OCI-LY7 (cell line): ENCODE measurements at regions not wholly inside any gene's neighbourhood (a gene's known extent, or its start where the extent isn't known, plus 50 kb on each side); places are given as distances from the start of the nearest gene placed in this dataset.

Experiments
- BruUV-seq: library from RNA; stranded (reverse); fragments of 400-500 nt; replicated peaks from 2 replicates; lab custom pipeline; 2021; lab: Mats Ljungman, UMichigan
- CTCF ChIA-PET: fragments of 300-600 bp; sonication (Branson Sonifier 250); formaldehyde crosslinking; loops from one replicate; lab custom pipeline; 2022; ENCODE audit warnings: antibody characterized with exemption; ENCODE audit not compliant: unreplicated experiment; lab: Charles Lee
- POLR2A ChIA-PET: fragments of 300-600 bp; sonication (Branson Sonifier 250); formaldehyde crosslinking; loops from one replicate; lab custom pipeline; 2022; ENCODE audit warnings: antibody characterized with exemption; lab: Charles Lee
- DNase-seq: peaks from one replicate; pipeline ENCODE4 v3.0.0-alpha.2; 2015; ENCODE audit warnings: low spot score
- H2AFZ ChIP-seq: fragments of 200-600 bp; sonication (generic), shearing (Covaris generic); 2 replicates; pipeline ENCODE4 v1.6.1; 2014; ENCODE audit warnings: mild to moderate bottlenecking, antibody characterized with exemption, low read length, moderate library complexity
- H3K27ac ChIP-seq: fragments of 200-600 bp; sonication (generic); 2 replicates; pipeline ENCODE4 v1.5.1; 2014; ENCODE audit warnings: mixed run types, low read depth, mild to moderate bottlenecking, moderate library complexity, low read length, inconsistent platforms; ENCODE audit not compliant: poor library complexity, severe bottlenecking
- H3K36me3 ChIP-seq: fragments of 200-600 bp; sonication (generic); 2 replicates; pipeline ENCODE4 v1.6.1; 2014; ENCODE audit warnings: mild to moderate bottlenecking, antibody characterized with exemption, low read length, moderate library complexity, mixed read lengths; ENCODE audit not compliant: insufficient read depth
- H3K4me1 ChIP-seq: fragments of 200-600 bp; sonication (generic); 2 replicates; pipeline ENCODE4 v1.5.1; 2014; ENCODE audit warnings: mild to moderate bottlenecking, low read length; ENCODE audit not compliant: insufficient read depth, poor library complexity, severe bottlenecking
- H3K4me2 ChIP-seq: fragments of 200-600 bp; sonication (generic); 2 replicates; pipeline ENCODE4 v1.6.1; 2014; ENCODE audit warnings: mild to moderate bottlenecking, low read length
- H3K4me3 ChIP-seq: fragments of 200-600 bp; sonication (generic); 2 replicates; pipeline ENCODE4 v1.5.1; 2014; ENCODE audit warnings: mild to moderate bottlenecking, low read depth, low read length; ENCODE audit not compliant: poor library complexity, severe bottlenecking
- H3K79me2 ChIP-seq: fragments of 200-600 bp; sonication (generic); 2 replicates; pipeline ENCODE4 v1.6.1; 2016; ENCODE audit warnings: low read depth, mild to moderate bottlenecking, low read length, moderate library complexity, mixed read lengths; ENCODE audit not compliant: insufficient read depth
- H3K9me2 ChIP-seq: fragments of 200-600 bp; sonication (generic); 2 replicates; pipeline ENCODE4 v1.6.1; 2016; ENCODE audit warnings: mild to moderate bottlenecking, low read length, mixed read lengths; ENCODE audit not compliant: insufficient read depth
- H3K9me3 ChIP-seq: fragments of 200-600 bp; sonication (generic); 2 replicates; pipeline ENCODE4 v1.6.1; 2014; ENCODE audit warnings: mild to moderate bottlenecking, mixed run types, low read length, mixed read lengths
- H4K20me1 ChIP-seq: fragments of 200-600 bp; sonication (generic); 2 replicates; pipeline ENCODE4 v1.6.1; 2014; ENCODE audit warnings: mild to moderate bottlenecking, antibody characterized with exemption, low read length, moderate library complexity, mixed read lengths; ENCODE audit not compliant: insufficient read depth
- EZH2phosphoT487 ChIP-seq: fragments of 200-600 bp; sonication (generic); IDR thresholded peaks from 2 replicates; pipeline ENCODE4 v1.6.1; 2018; ENCODE audit warnings: low read depth, borderline replicate concordance, mild to moderate bottlenecking, mixed run types, antibody characterized with exemption, low read length, moderate library complexity, mixed read lengths
- intact Hi-C: fragments of 100-400 bp; cut with micrococcal nuclease; formaldehyde crosslinking; loops from one replicate; pipeline ENCODE4 v1.10.0; 2022; ENCODE audit not compliant: unreplicated experiment
- TF ChIP-seq, protein P1 (sequence below): fragments of 200-600 bp; sonication (generic); conservative IDR thresholded peaks from 2 replicates; pipeline ENCODE4 v1.5.1; 2014; ENCODE audit warnings: mild to moderate bottlenecking, antibody characterized with exemption, low read length, moderate library complexity, mixed read lengths

DNA sequence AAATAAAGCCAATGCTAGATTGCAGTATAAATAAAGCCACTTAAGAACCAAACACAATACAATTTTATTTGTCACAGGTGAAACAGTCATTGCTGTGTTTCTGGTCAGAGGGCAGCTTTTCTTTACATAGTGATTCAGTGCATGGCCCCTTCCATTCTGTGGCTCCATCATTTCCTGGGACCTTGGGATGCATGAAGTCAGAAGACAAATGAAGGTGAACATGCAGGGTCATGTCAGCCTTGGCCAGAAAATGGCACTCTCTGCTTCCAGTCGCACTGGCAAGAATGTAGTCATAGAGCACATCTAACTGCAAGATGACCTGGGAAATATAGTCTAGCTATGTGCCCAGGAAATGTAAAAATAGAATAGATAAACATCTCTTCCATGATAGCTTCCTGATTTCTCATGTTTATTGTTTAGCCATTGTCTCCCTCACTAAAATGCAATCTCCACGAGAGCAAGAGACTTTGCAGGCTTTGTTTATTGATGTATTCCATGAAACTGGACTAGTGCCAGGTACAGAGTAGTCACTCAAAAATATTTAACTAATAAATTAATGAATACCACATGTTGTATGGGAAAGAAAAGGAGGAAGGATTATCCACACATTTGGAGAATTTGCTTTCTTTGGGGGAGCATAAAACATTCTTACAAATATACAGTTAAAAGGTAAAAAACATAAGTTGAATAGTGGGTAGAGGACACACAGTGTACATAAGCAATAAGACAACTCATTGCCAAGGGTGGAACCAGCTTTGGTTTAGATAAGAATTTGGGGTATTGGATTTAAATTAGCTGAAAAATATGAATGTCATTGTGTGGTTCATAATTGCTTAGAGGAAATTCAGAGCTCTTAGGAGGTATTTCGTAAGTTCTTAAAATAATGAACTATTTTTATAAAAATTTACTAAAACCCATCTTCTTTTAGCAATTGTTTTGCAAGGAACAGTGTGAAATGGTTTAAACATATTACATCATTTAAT lies 343.8 kb downstream of the PID1 start:
- Histone ChIP-seq H3K79me2 (no peaks in the 10 kb centered on the region), H3K4me2 (no peak overlapping the region), H2AFZ (no peak overlapping the region), H3K27ac (no peak overlapping the region), H3K36me3 (no peaks in the 10 kb centered on the region), H3K9me3 (no peaks in the 10 kb centered on the region), H4K20me1 (no peaks in the 10 kb centered on the region), H3K4me3 (no peak overlapping the region), H3K4me1 (no peaks in the 10 kb centered on the region), H3K9me2 (no peaks in the 10 kb centered on the region)
- intact Hi-C loops = no loop called here
- TF ChIP-seq, protein P1, sequence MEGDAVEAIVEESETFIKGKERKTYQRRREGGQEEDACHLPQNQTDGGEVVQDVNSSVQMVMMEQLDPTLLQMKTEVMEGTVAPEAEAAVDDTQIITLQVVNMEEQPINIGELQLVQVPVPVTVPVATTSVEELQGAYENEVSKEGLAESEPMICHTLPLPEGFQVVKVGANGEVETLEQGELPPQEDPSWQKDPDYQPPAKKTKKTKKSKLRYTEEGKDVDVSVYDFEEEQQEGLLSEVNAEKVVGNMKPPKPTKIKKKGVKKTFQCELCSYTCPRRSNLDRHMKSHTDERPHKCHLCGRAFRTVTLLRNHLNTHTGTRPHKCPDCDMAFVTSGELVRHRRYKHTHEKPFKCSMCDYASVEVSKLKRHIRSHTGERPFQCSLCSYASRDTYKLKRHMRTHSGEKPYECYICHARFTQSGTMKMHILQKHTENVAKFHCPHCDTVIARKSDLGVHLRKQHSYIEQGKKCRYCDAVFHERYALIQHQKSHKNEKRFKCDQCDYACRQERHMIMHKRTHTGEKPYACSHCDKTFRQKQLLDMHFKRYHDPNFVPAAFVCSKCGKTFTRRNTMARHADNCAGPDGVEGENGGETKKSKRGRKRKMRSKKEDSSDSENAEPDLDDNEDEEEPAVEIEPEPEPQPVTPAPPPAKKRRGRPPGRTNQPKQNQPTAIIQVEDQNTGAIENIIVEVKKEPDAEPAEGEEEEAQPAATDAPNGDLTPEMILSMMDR = no peak
- TF ChIP-seq EZH2phosphoT487 = no peak
- no TSS peak for BruUV-seq
- CTCF ChIA-PET = no interaction called here
- POLR2A ChIA-PET = no interaction called here
- DNase-seq = no peak

DNA sequence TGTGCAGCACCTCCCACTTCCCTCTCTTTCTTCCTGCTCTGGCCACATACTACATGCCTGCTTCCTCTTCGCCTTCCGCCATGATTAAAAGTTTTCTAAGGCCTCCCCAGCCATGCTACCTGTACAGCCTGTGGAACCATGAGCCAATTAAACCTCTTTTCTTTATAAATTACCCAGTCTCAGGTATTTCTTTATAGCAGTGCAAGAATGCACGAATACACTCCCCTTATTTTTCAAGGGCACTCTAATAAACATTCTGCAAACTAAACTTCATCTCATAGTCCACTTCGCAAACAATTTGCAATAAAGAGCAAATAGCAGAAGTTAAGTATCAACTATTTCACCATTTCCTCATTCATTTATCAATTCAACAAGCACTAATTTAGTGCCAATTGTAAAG lies 351.3 kb downstream of the PID1 start:
- no TSS peak for BruUV-seq
- ChIA-PET POLR2A (interaction anchor here (0.5 kb wide), 1 partner anchor 112 kb away, joined by 3 read pairs; no protein-coding TSS in a partner anchor), CTCF (no interaction called here)
- TF ChIP-seq, protein P1 = no peak
- no peak for TF ChIP-seq EZH2phosphoT487
- Histone ChIP-seq H2AFZ (no peak overlapping the region), H3K4me3 (no peak overlapping the region), H3K4me1 (no peaks in the 10 kb centered on the region), H3K9me2 (no peaks in the 10 kb centered on the region), H3K36me3 (no peaks in the 10 kb centered on the region), H4K20me1 (no peaks in the 10 kb centered on the region), H3K79me2 (no peaks in the 10 kb centered on the region), H3K27ac (no peak overlapping the region), H3K9me3 (no peaks in the 10 kb centered on the region), H3K4me2 (no peak overlapping the region)
- no peak for DNase-seq
- intact Hi-C loops = no loop called here

DNA sequence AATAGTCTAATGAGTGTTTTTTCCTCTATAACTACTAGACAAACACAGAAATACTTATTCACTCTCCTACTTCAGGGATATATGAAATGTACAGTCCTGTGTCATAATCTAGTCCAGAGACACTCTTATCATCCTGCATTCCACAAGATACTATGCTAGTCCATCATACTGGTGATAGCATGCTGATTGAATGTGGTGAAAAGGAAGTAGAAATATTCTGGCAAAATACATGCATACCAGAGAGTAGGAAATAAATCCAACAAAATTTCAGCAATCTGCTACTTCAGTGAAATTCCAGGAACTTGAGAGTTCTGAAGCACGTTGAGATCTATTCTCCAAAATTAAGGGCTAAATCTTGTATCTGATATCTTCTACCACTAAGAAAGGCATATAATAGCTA lies 353.9 kb downstream of the PID1 start:
- H3K27ac ChIP-seq = no peak overlapping the region
- BruUV-seq = no TSS peak
- H3K4me1 ChIP-seq = no peaks in the 10 kb centered on the region
- no peaks in the 10 kb centered on the region for H3K36me3 ChIP-seq
- no peak for DNase-seq
- H3K4me2 ChIP-seq = no peak overlapping the region
- ChIA-PET CTCF (no interaction called here), POLR2A (no interaction called here)
- intact Hi-C loops = no loop called here
- H3K9me2 ChIP-seq = no peaks in the 10 kb centered on the region
- no peak overlapping the region for H3K4me3 ChIP-seq
- no peaks in the 10 kb centered on the region for H3K9me3 ChIP-seq
- no peaks in the 10 kb centered on the region for H3K79me2 ChIP-seq
- TF ChIP-seq, protein P1 = no peak
- no peak for TF ChIP-seq EZH2phosphoT487
- H4K20me1 ChIP-seq = no peaks in the 10 kb centered on the region
- no peak overlapping the region for H2AFZ ChIP-seq
